CD4-positive, alpha-beta T cell (primary cell): ENCODE measurements at regions not wholly inside any gene's neighbourhood (a gene's known extent, or its start where the extent isn't known, plus 50 kb on each side); places are given as distances from the start of the nearest gene placed in this dataset.

Experiments used
- ATAC-seq: fragments of 200-7000 bp; cut with Tn5 transposase; one replicate; pipeline ENCODE4 v1.10.0; 2022; ENCODE audit warnings: mild to moderate bottlenecking; ENCODE audit not compliant: poor library complexity
- CTCF ChIA-PET: fragments of 350-600 bp; sonication (Branson Sonifier 250); formaldehyde crosslinking; loops from one replicate; lab custom pipeline; 2021; ENCODE audit warnings: antibody characterized with exemption, inconsistent platforms; lab: Charles Lee
- POLR2A ChIA-PET: fragments of 350-600 bp; sonication (Branson Sonifier 250); formaldehyde crosslinking; loops from one replicate; lab custom pipeline; 2021; ENCODE audit warnings: antibody characterized with exemption, inconsistent platforms; lab: Charles Lee
- DNase-seq, 14 experiments: peaks; one replicate each; pipeline ENCODE4 v3.0.0-alpha.2; 2013 to 2020; ENCODE audit warnings: mixed read lengths in 2 of 14
- H3K27ac ChIP-seq, 2 donors: one replicate each; pipeline versions ENCODE4 v1.5.1 to v1.7.0; 2013; ENCODE audit warnings: low read length in 2 of 2, low read depth in 1 of 2, mild to moderate bottlenecking in 1 of 2
- H3K27me3 ChIP-seq, 2 experiments: 1 replicate in 1 of 2; 2 replicates in 1 of 2; pipeline versions ENCODE4 v1.6.1 to v1.7.0; 2013; ENCODE audit warnings: low read length in 2 of 2, control low read depth in 1 of 2, mild to moderate bottlenecking in 1 of 2, moderate library complexity in 1 of 2; ENCODE audit not compliant: insufficient read depth in 2 of 2, control insufficient read depth in 1 of 2
- H3K36me3 ChIP-seq: one replicate; pipeline ENCODE4 v1.6.1; 2013; ENCODE audit warnings: low read length, control low read depth; ENCODE audit not compliant: insufficient read depth
- H3K4me1 ChIP-seq: one replicate; pipeline ENCODE4 v1.6.1; 2013; ENCODE audit warnings: low read length, control low read depth; ENCODE audit not compliant: insufficient read depth
- H3K4me3 ChIP-seq: one replicate; pipeline ENCODE4 v1.5.1; 2013; ENCODE audit warnings: mild to moderate bottlenecking, low read length, moderate library complexity
- H3K9me3 ChIP-seq, 2 experiments: 1 replicate in 1 of 2; 2 replicates in 1 of 2; pipeline versions ENCODE4 v1.6.1 to v1.7.0; 2013; ENCODE audit warnings: low read length in 2 of 2, mild to moderate bottlenecking in 2 of 2, control low read depth in 1 of 2, moderate library complexity in 1 of 2; ENCODE audit not compliant: control insufficient read depth in 1 of 2, insufficient read depth in 1 of 2
- H3K27ac Mint-ChIP-seq: one replicate; pipeline ENCODE4 v1.8.0; 2020; ENCODE audit warnings: mixed read lengths
- H3K27me3 Mint-ChIP-seq: one replicate; pipeline ENCODE4 v1.8.0; 2021; ENCODE audit warnings: mixed read lengths
- H3K36me3 Mint-ChIP-seq: one replicate; pipeline ENCODE4 v1.8.0; 2021; ENCODE audit warnings: low read depth, mixed read lengths
- H3K4me1 Mint-ChIP-seq: one replicate; pipeline ENCODE4 v1.8.0; 2021; ENCODE audit warnings: low read depth, mixed read lengths
- H3K4me3 Mint-ChIP-seq: one replicate; pipeline ENCODE4 v1.8.0; 2020; ENCODE audit warnings: mild to moderate bottlenecking, mixed read lengths
- H3K9me3 Mint-ChIP-seq: one replicate; pipeline ENCODE4 v1.8.0; 2020; ENCODE audit warnings: mixed read lengths
- CTCF ChIP-seq: fragments of 200-600 bp; IDR thresholded peaks from one replicate; pipeline ENCODE4 v1.8.0; 2022; ENCODE audit warnings: antibody characterized with exemption, mild to moderate bottlenecking
- intact Hi-C, 2 experiments: fragments of 100-400 bp; cut with DNase I in 1 of 2; cut with micrococcal nuclease in 1 of 2; formaldehyde crosslinking; loops; one replicate each; pipeline versions ENCODE4 v1.15.1 to v1.9.0; 2023 to 2025; cut with DNase I, micrococcal nuclease

DNA sequence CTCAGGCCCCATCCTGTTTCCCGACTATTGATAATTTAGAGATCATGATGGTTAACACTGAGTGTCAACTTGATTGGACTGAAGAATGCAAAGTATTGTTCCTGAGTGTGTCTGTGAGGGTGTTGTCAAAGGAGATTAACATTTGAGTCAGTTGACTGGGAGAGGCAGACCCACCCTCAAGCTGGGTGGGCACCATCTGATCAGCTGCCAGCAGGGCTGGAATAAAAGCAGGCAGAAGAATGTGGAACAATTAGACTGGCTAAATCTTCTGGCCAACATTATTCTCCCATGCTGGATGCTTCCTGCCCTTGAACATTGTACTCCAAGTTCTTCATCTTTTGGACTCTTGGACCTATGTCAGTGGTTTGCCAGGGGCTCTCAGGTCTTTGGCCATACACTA is 1170.0 kb upstream of the CNTN5 start:
- intact Hi-C loops, result no loop called here
- no peak overlapping the region for H3K4me3 Mint-ChIP-seq
- H3K4me1 Mint-ChIP-seq, result no peaks in the 10 kb centered on the region
- CTCF ChIA-PET, result no interaction called here
- H3K9me3 ChIP-seq, result peaks cover 0 to 11% of the 10 kb centered on the region in 2 experiments
- H3K27me3 Mint-ChIP-seq, result no peaks in the 10 kb centered on the region
- no peak overlapping the region for H3K27ac Mint-ChIP-seq
- TF ChIP-seq CTCF, result no peak
- no peaks in the 10 kb centered on the region for H3K27me3 ChIP-seq
- H3K4me3 ChIP-seq, result no peak overlapping the region
- H3K9me3 Mint-ChIP-seq, result peaks cover 5% of the 10 kb centered on the region
- POLR2A ChIA-PET, result no interaction called here
- no peak for DNase-seq
- H3K36me3 ChIP-seq, result no peaks in the 10 kb centered on the region
- no peak for ATAC-seq
- no peak overlapping the region for H3K27ac ChIP-seq
- no peaks in the 10 kb centered on the region for H3K4me1 ChIP-seq
- H3K36me3 Mint-ChIP-seq, result no peaks in the 10 kb centered on the region

DNA sequence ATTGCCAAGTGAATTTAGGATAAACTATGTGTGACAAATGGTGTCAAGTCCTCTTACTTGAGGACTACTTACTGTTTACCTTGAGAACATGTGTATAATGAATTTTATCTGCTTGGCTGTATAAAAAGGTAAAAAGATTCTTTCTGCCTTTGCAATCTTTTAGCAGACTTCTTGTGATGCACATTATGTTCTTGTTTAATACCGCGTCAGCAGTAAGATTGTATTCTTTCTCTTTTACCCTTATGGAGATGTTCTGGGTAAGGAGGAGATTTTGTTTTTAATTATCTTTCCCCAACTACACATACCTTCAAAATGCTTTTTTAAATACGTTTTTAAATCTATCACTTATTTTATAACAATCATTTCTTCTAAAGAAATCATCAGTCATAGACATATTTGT is 1166.4 kb upstream of the CNTN5 start:
- H3K4me1 ChIP-seq, result no peaks in the 10 kb centered on the region
- peaks cover 0 to 11% of the 10 kb centered on the region in 2 experiments for H3K9me3 ChIP-seq
- no peak for TF ChIP-seq CTCF
- intact Hi-C loops, result no loop called here
- no peaks in the 10 kb centered on the region for H3K27me3 ChIP-seq
- H3K27me3 Mint-ChIP-seq, result no peaks in the 10 kb centered on the region
- H3K27ac Mint-ChIP-seq, result no peak overlapping the region
- no peaks in the 10 kb centered on the region for H3K36me3 Mint-ChIP-seq
- H3K4me3 ChIP-seq, result no peak overlapping the region
- CTCF ChIA-PET, result no interaction called here
- H3K9me3 Mint-ChIP-seq, result peaks cover 3% of the 10 kb centered on the region
- H3K36me3 ChIP-seq, result no peaks in the 10 kb centered on the region
- H3K4me1 Mint-ChIP-seq, result no peaks in the 10 kb centered on the region
- no peak for ATAC-seq
- no peak overlapping the region for H3K4me3 Mint-ChIP-seq
- POLR2A ChIA-PET, result no interaction called here
- no peak overlapping the region for H3K27ac ChIP-seq
- DNase-seq, result no peak

- ATAC-seq (no peak), DNase-seq (no peak)
- Mint-ChIP-seq H3K27me3 (no peaks in the 10 kb centered on the region), H3K4me1 (no peaks in the 10 kb centered on the region), H3K9me3 (peaks cover 3% of the 10 kb centered on the region), H3K36me3 (no peaks in the 10 kb centered on the region), H3K4me3 (no peak overlapping the region), H3K27ac (no peak overlapping the region)
- ChIA-PET POLR2A (no interaction called here), CTCF (no interaction called here)
- no peak for TF ChIP-seq CTCF
- Histone ChIP-seq H3K4me3 (no peak overlapping the region), H3K36me3 (no peaks in the 10 kb centered on the region), H3K4me1 (no peaks in the 10 kb centered on the region), H3K9me3 (peaks cover 0 to 11% of the 10 kb centered on the region in 2 experiments), H3K27me3 (no peaks in the 10 kb centered on the region), H3K27ac (no peak overlapping the region)
- intact Hi-C loops, result no loop called here
Observed at GRCh38 chr11:97854877-97855276, 1165.9 kb upstream of the CNTN5 start.
